ENCODE measurements at regions not wholly inside any gene's neighbourhood (a gene's known extent, or its start where the extent isn't known, plus 50 kb on each side); places are given as distances from the start of the nearest gene placed in this dataset.

DNA sequence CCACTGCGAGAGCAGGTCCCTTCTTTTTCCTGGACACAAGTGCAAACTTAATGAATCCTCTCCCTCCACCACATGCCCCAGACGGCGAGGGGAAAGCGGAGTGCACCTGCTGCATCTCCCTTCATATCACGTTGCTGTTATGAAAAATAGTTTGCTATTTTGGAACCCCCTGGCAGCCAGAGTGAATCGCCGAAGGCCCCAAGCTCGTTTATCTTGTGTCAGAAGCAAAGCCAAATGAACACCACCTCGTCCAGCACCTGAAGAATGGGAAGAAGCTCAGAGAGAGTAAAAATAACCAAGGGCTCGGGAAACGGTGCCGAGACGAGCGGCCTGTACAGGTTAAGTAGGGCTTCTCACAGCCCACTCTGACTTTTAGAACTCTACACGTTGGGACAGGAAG is 394.6 kb upstream of the RORA start:
- no peak overlapping the region for H3K9ac ChIP-seq (ENCODE audit: low read length)
- no peaks in the 10 kb centered on the region for H3K27me3 ChIP-seq (ENCODE audit: insufficient read depth, low read length)
- H3K18ac ChIP-seq (ENCODE audit: low read length), result no peak overlapping the region
- H2BK120ac ChIP-seq (ENCODE audit: insufficient read depth, low read length, poor library complexity), result no peak overlapping the region
- H3K4me1 ChIP-seq (ENCODE audit: control insufficient read depth in 1 of 2, insufficient read depth in 2 of 2, low read length in 2 of 2), result no peaks in the 10 kb centered on the region
- no peak overlapping the region for H3K4me3 ChIP-seq (ENCODE audit: low read depth, low read length)
- no peaks in the 10 kb centered on the region for H3K79me2 ChIP-seq (ENCODE audit: control insufficient read depth, insufficient read depth, low read length, poor library complexity)
- no peak overlapping the region for H2AK5ac ChIP-seq (ENCODE audit: low read length)
- no peak overlapping the region for H3K4me2 ChIP-seq (ENCODE audit: low read length)
- no peak overlapping the region for H2BK12ac ChIP-seq (ENCODE audit: low read length)
- H2AFZ ChIP-seq (ENCODE audit: insufficient read depth, low read length, poor library complexity), result no peak overlapping the region
- no peak overlapping the region for H4K12ac ChIP-seq (ENCODE audit: low read depth, low read length)
- H3K23ac ChIP-seq (ENCODE audit: low read length), result no peak overlapping the region
- H3K79me1 ChIP-seq (ENCODE audit: low read length), result no peaks in the 10 kb centered on the region
- no peak overlapping the region for H3K14ac ChIP-seq (ENCODE audit: low read length)
- no peak for DNase-seq
- no CpG with 5 or more reads among the region's 15 CpGs for WGBS (ENCODE audit: extremely low coverage, insufficient coverage, insufficient read length)
- no peak overlapping the region for H3K27ac ChIP-seq (ENCODE audit: low read depth, low read length)
- no peak overlapping the region for H4K8ac ChIP-seq (ENCODE audit: low read depth, low read length)
- no peak overlapping the region for H4K91ac ChIP-seq (ENCODE audit: low read depth, low read length)
- no peak overlapping the region for H3K4ac ChIP-seq (ENCODE audit: low read depth, low read length)
- no peaks in the 10 kb centered on the region for H3K9me3 ChIP-seq (ENCODE audit: insufficient read depth, low read depth, low read length)
- H3K36me3 ChIP-seq (ENCODE audit: control insufficient read depth in 1 of 2, insufficient read depth in 2 of 2, low read length in 2 of 2), result no peaks in the 10 kb centered on the region
- H2BK5ac ChIP-seq (ENCODE audit: low read depth, low read length, poor library complexity), result no peak overlapping the region

DNA sequence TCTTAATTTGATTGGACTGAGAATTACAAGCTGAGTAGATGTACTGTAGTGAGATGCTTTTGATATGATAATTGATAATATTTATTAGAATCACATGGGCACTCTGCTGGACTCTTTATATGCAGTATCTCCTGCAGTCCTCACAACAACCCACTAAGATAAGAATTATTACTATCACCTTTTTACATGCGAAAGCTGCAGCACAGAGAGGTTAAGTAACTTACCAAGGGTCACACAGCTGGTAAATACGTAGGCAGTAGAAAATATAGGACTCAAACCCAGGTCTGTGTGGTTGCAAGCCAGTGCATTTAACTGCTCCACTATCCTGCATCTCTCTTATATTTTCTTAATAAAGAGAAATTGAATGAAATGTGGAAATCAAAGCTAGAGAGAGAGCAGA is 392.8 kb upstream of the RORA start:
- Histone ChIP-seq H3K4me1 (ENCODE audit: control insufficient read depth in 1 of 2, insufficient read depth in 2 of 2, low read length in 2 of 2) (no peaks in the 10 kb centered on the region), H3K18ac (ENCODE audit: low read length) (no peak overlapping the region), H3K14ac (ENCODE audit: low read length) (no peak overlapping the region), H3K9ac (ENCODE audit: low read length) (no peak overlapping the region), H3K23ac (ENCODE audit: low read length) (no peak overlapping the region), H4K8ac (ENCODE audit: low read depth, low read length) (no peak overlapping the region), H2AK5ac (ENCODE audit: low read length) (no peak overlapping the region), H2BK5ac (ENCODE audit: low read depth, low read length, poor library complexity) (no peak overlapping the region), H4K12ac (ENCODE audit: low read depth, low read length) (no peak overlapping the region), H3K27ac (ENCODE audit: low read depth, low read length) (no peak overlapping the region), H3K9me3 (ENCODE audit: insufficient read depth, low read depth, low read length) (no peaks in the 10 kb centered on the region), H3K4ac (ENCODE audit: low read depth, low read length) (no peak overlapping the region), H2BK120ac (ENCODE audit: insufficient read depth, low read length, poor library complexity) (no peak overlapping the region), H3K36me3 (ENCODE audit: control insufficient read depth in 1 of 2, insufficient read depth in 2 of 2, low read length in 2 of 2) (no peaks in the 10 kb centered on the region), H3K4me3 (ENCODE audit: low read depth, low read length) (no peak overlapping the region), H2BK12ac (ENCODE audit: low read length) (no peak overlapping the region), H3K4me2 (ENCODE audit: low read length) (no peak overlapping the region), H3K79me2 (ENCODE audit: control insufficient read depth, insufficient read depth, low read length, poor library complexity) (no peaks in the 10 kb centered on the region), H2AFZ (ENCODE audit: insufficient read depth, low read length, poor library complexity) (no peak overlapping the region), H3K27me3 (ENCODE audit: insufficient read depth, low read length) (no peaks in the 10 kb centered on the region), H3K79me1 (ENCODE audit: low read length) (no peaks in the 10 kb centered on the region), H4K91ac (ENCODE audit: low read depth, low read length) (no peak overlapping the region)
- no CpG with 5 or more reads among the region's 2 CpGs for WGBS (ENCODE audit: extremely low coverage, insufficient coverage, insufficient read length)
- no peak for DNase-seq

- Histone ChIP-seq H4K91ac (ENCODE audit: low read depth, low read length) (no peak overlapping the region), H3K23ac (ENCODE audit: low read length) (no peak overlapping the region), H2AFZ (ENCODE audit: insufficient read depth, low read length, poor library complexity) (no peak overlapping the region), H3K4ac (ENCODE audit: low read depth, low read length) (no peak overlapping the region), H3K36me3 (ENCODE audit: control insufficient read depth in 1 of 2, insufficient read depth in 2 of 2, low read length in 2 of 2) (no peaks in the 10 kb centered on the region), H2BK12ac (ENCODE audit: low read length) (no peak overlapping the region), H3K79me1 (ENCODE audit: low read length) (no peaks in the 10 kb centered on the region), H3K27ac (ENCODE audit: low read depth, low read length) (no peak overlapping the region), H2BK5ac (ENCODE audit: low read depth, low read length, poor library complexity) (no peak overlapping the region), H3K4me3 (ENCODE audit: low read depth, low read length) (no peak overlapping the region), H4K8ac (ENCODE audit: low read depth, low read length) (no peak overlapping the region), H3K18ac (ENCODE audit: low read length) (no peak overlapping the region), H3K4me1 (ENCODE audit: control insufficient read depth in 1 of 2, insufficient read depth in 2 of 2, low read length in 2 of 2) (no peaks in the 10 kb centered on the region), H3K14ac (ENCODE audit: low read length) (no peak overlapping the region), H3K9ac (ENCODE audit: low read length) (no peak overlapping the region), H3K27me3 (ENCODE audit: insufficient read depth, low read length) (no peaks in the 10 kb centered on the region), H3K79me2 (ENCODE audit: control insufficient read depth, insufficient read depth, low read length, poor library complexity) (no peaks in the 10 kb centered on the region), H3K4me2 (ENCODE audit: low read length) (no peak overlapping the region), H2BK120ac (ENCODE audit: insufficient read depth, low read length, poor library complexity) (no peak overlapping the region), H4K12ac (ENCODE audit: low read depth, low read length) (no peak overlapping the region), H2AK5ac (ENCODE audit: low read length) (no peak overlapping the region), H3K9me3 (ENCODE audit: insufficient read depth, low read depth, low read length) (no peaks in the 10 kb centered on the region)
- DNase-seq, result peak; percentile 35 to 48
- WGBS (ENCODE audit: extremely low coverage, insufficient coverage, insufficient read length), result no CpG with 5 or more reads among the region's 2 CpGs
Observed at GRCh38 chr15:61621146-61621545, 392.0 kb upstream of the RORA start.

GRCh38 chr15:61620151-61620550 is 391.0 kb upstream of the RORA start:
- Histone ChIP-seq H3K9ac (ENCODE audit: low read length) (no peak overlapping the region), H3K79me2 (ENCODE audit: control insufficient read depth, insufficient read depth, low read length, poor library complexity) (no peaks in the 10 kb centered on the region), H2BK12ac (ENCODE audit: low read length) (no peak overlapping the region), H2AFZ (ENCODE audit: insufficient read depth, low read length, poor library complexity) (no peak overlapping the region), H3K14ac (ENCODE audit: low read length) (no peak overlapping the region), H2AK5ac (ENCODE audit: low read length) (no peak overlapping the region), H3K36me3 (ENCODE audit: control insufficient read depth in 1 of 2, insufficient read depth in 2 of 2, low read length in 2 of 2) (no peaks in the 10 kb centered on the region), H2BK5ac (ENCODE audit: low read depth, low read length, poor library complexity) (no peak overlapping the region), H3K79me1 (ENCODE audit: low read length) (no peaks in the 10 kb centered on the region), H4K12ac (ENCODE audit: low read depth, low read length) (no peak overlapping the region), H3K4me3 (ENCODE audit: low read depth, low read length) (no peak overlapping the region), H2BK120ac (ENCODE audit: insufficient read depth, low read length, poor library complexity) (no peak overlapping the region), H3K27ac (ENCODE audit: low read depth, low read length) (no peak overlapping the region), H3K4me1 (ENCODE audit: control insufficient read depth in 1 of 2, insufficient read depth in 2 of 2, low read length in 2 of 2) (no peaks in the 10 kb centered on the region), H3K23ac (ENCODE audit: low read length) (no peak overlapping the region), H3K9me3 (ENCODE audit: insufficient read depth, low read depth, low read length) (no peaks in the 10 kb centered on the region), H3K4me2 (ENCODE audit: low read length) (no peak overlapping the region), H3K18ac (ENCODE audit: low read length) (no peak overlapping the region), H4K8ac (ENCODE audit: low read depth, low read length) (no peak overlapping the region), H4K91ac (ENCODE audit: low read depth, low read length) (no peak overlapping the region), H3K27me3 (ENCODE audit: insufficient read depth, low read length) (no peaks in the 10 kb centered on the region), H3K4ac (ENCODE audit: low read depth, low read length) (no peak overlapping the region)
- DNase-seq, result no peak
- no CpG with 5 or more reads among the region's 2 CpGs for WGBS (ENCODE audit: extremely low coverage, insufficient coverage, insufficient read length)

DNA sequence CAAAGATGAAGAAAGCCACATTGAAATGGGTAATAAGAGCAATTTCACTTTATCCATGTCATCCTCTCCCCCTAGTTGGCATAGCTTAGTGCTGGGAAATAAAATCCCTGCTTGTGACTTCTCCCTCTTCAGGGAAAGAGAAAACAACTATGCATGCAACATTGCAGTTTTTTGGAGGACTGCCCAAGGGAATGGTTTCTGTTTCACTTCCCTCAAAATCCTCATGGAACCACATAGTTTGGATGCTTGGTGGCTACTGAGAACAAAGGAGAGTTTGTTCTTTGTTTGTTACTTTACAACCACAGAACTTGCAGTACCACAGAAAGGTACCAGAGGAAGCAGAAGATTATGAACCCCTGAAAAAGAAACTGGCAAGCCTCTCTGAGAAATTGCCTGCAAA is 384.6 kb upstream of the RORA start:
- Histone ChIP-seq H4K91ac (ENCODE audit: low read depth, low read length) (no peak overlapping the region), H3K27me3 (ENCODE audit: insufficient read depth, low read length) (no peaks in the 10 kb centered on the region), H3K79me2 (ENCODE audit: control insufficient read depth, insufficient read depth, low read length, poor library complexity) (no peaks in the 10 kb centered on the region), H4K12ac (ENCODE audit: low read depth, low read length) (no peak overlapping the region), H3K4me3 (ENCODE audit: low read depth, low read length) (no peak overlapping the region), H2BK120ac (ENCODE audit: insufficient read depth, low read length, poor library complexity) (no peak overlapping the region), H3K23ac (ENCODE audit: low read length) (no peak overlapping the region), H2BK12ac (ENCODE audit: low read length) (no peak overlapping the region), H3K79me1 (ENCODE audit: low read length) (no peaks in the 10 kb centered on the region), H2BK5ac (ENCODE audit: low read depth, low read length, poor library complexity) (no peak overlapping the region), H2AFZ (ENCODE audit: insufficient read depth, low read length, poor library complexity) (no peak overlapping the region), H3K36me3 (ENCODE audit: control insufficient read depth in 1 of 2, insufficient read depth in 2 of 2, low read length in 2 of 2) (no peaks in the 10 kb centered on the region), H3K27ac (ENCODE audit: low read depth, low read length) (no peak overlapping the region), H3K4me1 (ENCODE audit: control insufficient read depth in 1 of 2, insufficient read depth in 2 of 2, low read length in 2 of 2) (no peaks in the 10 kb centered on the region), H4K8ac (ENCODE audit: low read depth, low read length) (no peak overlapping the region), H3K9ac (ENCODE audit: low read length) (no peak overlapping the region), H3K9me3 (ENCODE audit: insufficient read depth, low read depth, low read length) (no peaks in the 10 kb centered on the region), H3K18ac (ENCODE audit: low read length) (no peak overlapping the region), H2AK5ac (ENCODE audit: low read length) (no peak overlapping the region), H3K4ac (ENCODE audit: low read depth, low read length) (no peak overlapping the region), H3K4me2 (ENCODE audit: low read length) (no peak overlapping the region), H3K14ac (ENCODE audit: low read length) (no peak overlapping the region)
- DNase-seq, result no peak

Data from trophoblast cell (in vitro differentiated cells and primary cell).